Stimulated activated effector memory CD8-positive, alpha-beta T cell treated with anti-CD3 and anti-CD28 coated beads, Interleukin-12 subunit alpha, Interleukin-12 subunit beta, amount 100 ng/mL, for 72 hours (primary cell): ENCODE measurements at regions not wholly inside any gene's neighbourhood (a gene's known extent, or its start where the extent isn't known, plus 50 kb on each side); places are given as distances from the start of the nearest gene placed in this dataset.
A peak's percentile ranks its signal among the peaks of the same experiment; 100 is the strongest.
"Not testable (repeated sequence)": the region's sequence is repeated elsewhere in the genome, so short reads cannot be mapped to it uniquely, and the experiment has no call there.

ENCODE experiments used
- ATAC-seq: fragments of 150-1000 bp; cut with Tn5 transposase; 2 replicates; pipeline ENCODE4 v1.10.0; 2021
- DNase-seq, 2 donors: peaks; one replicate each; pipeline ENCODE4 v3.0.0; 2021 to 2022; ENCODE audit warnings: low spot score in 2 of 2
- H3K27ac Mint-ChIP-seq: one replicate; pipeline ENCODE4 v1.8.0; 2022; ENCODE audit warnings: mild to moderate bottlenecking, mixed read lengths
- H3K36me3 Mint-ChIP-seq: one replicate; pipeline ENCODE4 v1.8.0; 2022; ENCODE audit warnings: mild to moderate bottlenecking, mixed read lengths
- H3K4me1 Mint-ChIP-seq: one replicate; pipeline ENCODE4 v1.8.0; 2022; ENCODE audit warnings: mixed read lengths
- H3K4me3 Mint-ChIP-seq: one replicate; pipeline ENCODE4 v1.8.0; 2022; ENCODE audit warnings: mild to moderate bottlenecking, mixed read lengths
- H3K9me3 Mint-ChIP-seq: one replicate; pipeline ENCODE4 v1.8.0; 2022; ENCODE audit warnings: mixed read lengths

- peaks cover 4% of the 10 kb centered on the region for H3K9me3 Mint-ChIP-seq
- H3K27ac Mint-ChIP-seq, result no peak overlapping the region
- no peak for ATAC-seq
- no peak overlapping the region for H3K4me3 Mint-ChIP-seq
- H3K36me3 Mint-ChIP-seq, result no peaks in the 10 kb centered on the region
- H3K4me1 Mint-ChIP-seq, result no peaks in the 10 kb centered on the region
- DNase-seq, result no peak
Measured at GRCh38 chr5:12936221-12936620, 1008.3 kb downstream of the DNAH5 start.

- H3K36me3 Mint-ChIP-seq, result no peaks in the 10 kb centered on the region
Measured at GRCh38 chr5:12934722-12935121, 1009.8 kb downstream of the DNAH5 start.

GRCh38 chr5:12920527-12920926, 1016.3 kb upstream of the CTNND2 start:
- Mint-ChIP-seq H3K27ac (no peak overlapping the region), H3K4me1 (no peaks in the 10 kb centered on the region), H3K9me3 (peaks cover 4% of the 10 kb centered on the region), H3K4me3 (no peak overlapping the region), H3K36me3 (no peaks in the 10 kb centered on the region)
- DNase-seq (no peak), ATAC-seq (no peak)

More at GRCh38 chr5:12934722-12935121, 1009.8 kb downstream of the DNAH5 start:
- H3K27ac Mint-ChIP-seq, result no peak overlapping the region
- peaks cover 4% of the 10 kb centered on the region for H3K9me3 Mint-ChIP-seq
- no peak overlapping the region for H3K4me3 Mint-ChIP-seq
- DNase-seq (no peak), ATAC-seq (no peak)
- no peaks in the 10 kb centered on the region for H3K4me1 Mint-ChIP-seq

GRCh38 chr5:12911156-12911555, 1006.9 kb upstream of the CTNND2 start:
- H3K9me3 Mint-ChIP-seq, result peaks cover 6% of the 10 kb centered on the region
- ATAC-seq, result no peak
- DNase-seq, result no peak
- H3K27ac Mint-ChIP-seq, result no peak overlapping the region
- no peaks in the 10 kb centered on the region for H3K4me1 Mint-ChIP-seq
- no peak overlapping the region for H3K4me3 Mint-ChIP-seq
- H3K36me3 Mint-ChIP-seq, result no peaks in the 10 kb centered on the region

GRCh38 chr5:12910641-12911040, 1006.4 kb upstream of the CTNND2 start:
- DNase-seq, result no peak
- Mint-ChIP-seq H3K9me3 (peaks cover 6% of the 10 kb centered on the region), H3K4me3 (no peak overlapping the region), H3K27ac (no peak overlapping the region), H3K36me3 (no peaks in the 10 kb centered on the region), H3K4me1 (no peaks in the 10 kb centered on the region)
- ATAC-seq, result no peak

- Mint-ChIP-seq H3K36me3 (no peaks in the 10 kb centered on the region), H3K9me3 (peaks cover 13% of the 10 kb centered on the region), H3K27ac (no peak overlapping the region)
Measured at GRCh38 chr5:12902611-12903010, 998.4 kb upstream of the CTNND2 start.

GRCh38 chr5:12901696-12902095, 997.5 kb upstream of the CTNND2 start:
- H3K4me1 Mint-ChIP-seq, result no peaks in the 10 kb centered on the region
- H3K4me3 Mint-ChIP-seq, result no peak overlapping the region
- DNase-seq (no peak), ATAC-seq (no peak)
- H3K9me3 Mint-ChIP-seq, result peaks cover 13% of the 10 kb centered on the region
- H3K27ac Mint-ChIP-seq, result no peak overlapping the region
- H3K36me3 Mint-ChIP-seq, result no peaks in the 10 kb centered on the region

More at GRCh38 chr5:12902611-12903010, 998.4 kb upstream of the CTNND2 start:
- Mint-ChIP-seq H3K4me3 (no peak overlapping the region), H3K4me1 (no peaks in the 10 kb centered on the region)
- no peak for DNase-seq
- no peak for ATAC-seq

GRCh38 chr5:12896086-12896485, 991.8 kb upstream of the CTNND2 start:
- Mint-ChIP-seq H3K4me1 (no peaks in the 10 kb centered on the region), H3K27ac (no peak overlapping the region), H3K9me3 (peaks cover 17% of the 10 kb centered on the region), H3K36me3 (no peaks in the 10 kb centered on the region), H3K4me3 (no peak overlapping the region)
- DNase-seq, result no peak
- ATAC-seq, result no peak

- H3K27ac Mint-ChIP-seq, result no peak overlapping the region
- H3K9me3 Mint-ChIP-seq, result peaks cover 3% of the 10 kb centered on the region
- ATAC-seq (no peak), DNase-seq (no peak)
- H3K4me3 Mint-ChIP-seq, result no peak overlapping the region
- no peaks in the 10 kb centered on the region for H3K4me1 Mint-ChIP-seq
- H3K36me3 Mint-ChIP-seq, result no peaks in the 10 kb centered on the region
Measured at GRCh38 chr5:12885018-12885417, 980.8 kb upstream of the CTNND2 start.

GRCh38 chr5:12883395-12883794, 979.1 kb upstream of the CTNND2 start:
- no peaks in the 10 kb centered on the region for H3K36me3 Mint-ChIP-seq
- ATAC-seq (no peak), DNase-seq (no peak)
- H3K4me3 Mint-ChIP-seq, result no peak overlapping the region
- no peak overlapping the region for H3K27ac Mint-ChIP-seq
- H3K9me3 Mint-ChIP-seq, result peaks cover 3% of the 10 kb centered on the region
- H3K4me1 Mint-ChIP-seq, result no peaks in the 10 kb centered on the region

- ATAC-seq (peak; percentile 55), DNase-seq (no peak)
- peaks cover 7% of the 10 kb centered on the region for H3K9me3 Mint-ChIP-seq
- no peak overlapping the region for H3K4me3 Mint-ChIP-seq
- peaks cover 7% of the 10 kb centered on the region for H3K4me1 Mint-ChIP-seq
- peak overlapping the region; percentile 10 for H3K27ac Mint-ChIP-seq
- H3K36me3 Mint-ChIP-seq, result no peaks in the 10 kb centered on the region
Measured at GRCh38 chr5:12876541-12877298, 972.5 kb upstream of the CTNND2 start.

GRCh38 chr5:12870872-12871539, 966.8 kb upstream of the CTNND2 start:
- H3K36me3 Mint-ChIP-seq, result no peaks in the 10 kb centered on the region
- peaks cover 12% of the 10 kb centered on the region for H3K9me3 Mint-ChIP-seq
- peak overlapping the region; percentile 35 for H3K27ac Mint-ChIP-seq
- peaks cover 8% of the 10 kb centered on the region for H3K4me1 Mint-ChIP-seq
- no peak for DNase-seq
- no peak overlapping the region for H3K4me3 Mint-ChIP-seq
- ATAC-seq, result peak; percentile 79

- Mint-ChIP-seq H3K4me3 (no peak overlapping the region), H3K4me1 (peaks cover 2% of the 10 kb centered on the region), H3K9me3 (peaks cover 13% of the 10 kb centered on the region), H3K36me3 (no peaks in the 10 kb centered on the region), H3K27ac (no peak overlapping the region)
- DNase-seq (no peak), ATAC-seq (no peak)
Measured at GRCh38 chr5:12865529-12865928, 961.3 kb upstream of the CTNND2 start.

GRCh38 chr5:12861886-12862654, 957.8 kb upstream of the CTNND2 start:
- Mint-ChIP-seq H3K4me3 (no peak overlapping the region), H3K36me3 (no peaks in the 10 kb centered on the region), H3K4me1 (no peaks in the 10 kb centered on the region), H3K9me3 (peaks cover 19% of the 10 kb centered on the region), H3K27ac (no peak overlapping the region)
- DNase-seq (no peak), ATAC-seq (no peak)

GRCh38 chr5:12856105-12856504, 951.9 kb upstream of the CTNND2 start:
- H3K9me3 Mint-ChIP-seq, result peaks cover 18% of the 10 kb centered on the region
- not testable (repeated sequence) for H3K36me3 Mint-ChIP-seq, H3K27ac Mint-ChIP-seq, H3K4me3 Mint-ChIP-seq, H3K4me1 Mint-ChIP-seq, DNase-seq, ATAC-seq
